DND-41 (cell line): ENCODE measurements at regions not wholly inside any gene's neighbourhood (a gene's known extent, or its start where the extent isn't known, plus 50 kb on each side); places are given as distances from the start of the nearest gene placed in this dataset.

ENCODE experiments used
- ATAC-seq: fragments of 200-7000 bp; cut with Tn5 transposase; 3 replicates; pipeline ENCODE4 v1.9.1; 2021; ENCODE audit warnings: low read depth; ENCODE audit not compliant: insufficient read depth
- DNase-seq: peaks from one replicate; pipeline ENCODE4 v3.0.0-alpha.2; 2020
- H2AFZ ChIP-seq: 2 replicates; pipeline ENCODE4 v1.6.0; 2012; ENCODE audit warnings: low read depth, low read length
- H3K27ac ChIP-seq: 2 replicates; pipeline ENCODE4 v1.5.1; 2012; ENCODE audit warnings: low read length, inconsistent platforms
- H3K27me3 ChIP-seq: fragments of 200-600 bp; sonication (generic); 2 replicates; pipeline ENCODE4 v1.6.0; 2012; ENCODE audit warnings: low read length, mild to moderate bottlenecking, inconsistent platforms; ENCODE audit not compliant: insufficient read depth, poor library complexity
- H3K36me3 ChIP-seq: 2 replicates; pipeline ENCODE4 v1.5.1; 2012; ENCODE audit warnings: low read length, inconsistent platforms; ENCODE audit not compliant: insufficient read depth
- H3K4me1 ChIP-seq: 2 replicates; pipeline ENCODE4 v1.5.1; 2012; ENCODE audit warnings: mild to moderate bottlenecking, low read length; ENCODE audit not compliant: insufficient read depth
- H3K4me2 ChIP-seq: 2 replicates; pipeline ENCODE4 v1.6.0; 2012; ENCODE audit warnings: mild to moderate bottlenecking, moderate library complexity, low read length, inconsistent platforms; ENCODE audit not compliant: insufficient read depth
- H3K4me3 ChIP-seq, 2 experiments: fragments of 200-600 bp in 1 of 2; shearing (Covaris generic) in 1 of 2; 2 replicates each; pipeline ENCODE4 v1.5.1; 2012 to 2016; ENCODE audit warnings: inconsistent platforms in 2 of 2, low read length in 2 of 2, mild to moderate bottlenecking in 2 of 2, low read depth in 1 of 2, moderate library complexity in 1 of 2
- H3K79me2 ChIP-seq: 2 replicates; pipeline ENCODE4 v1.6.0; 2012; ENCODE audit warnings: low read length, inconsistent platforms; ENCODE audit not compliant: insufficient read depth
- H3K9ac ChIP-seq: 2 replicates; pipeline ENCODE4 v1.6.0; 2012; ENCODE audit warnings: low read depth, mild to moderate bottlenecking, inconsistent platforms, low read length, moderate library complexity
- H3K9me3 ChIP-seq: 2 replicates; pipeline ENCODE4 v1.5.1; 2012; ENCODE audit warnings: low read length, moderate library complexity, mild to moderate bottlenecking, inconsistent platforms; ENCODE audit not compliant: insufficient read depth, severe bottlenecking
- H4K20me1 ChIP-seq: 2 replicates; pipeline ENCODE4 v1.6.0; 2012; ENCODE audit warnings: low read length; ENCODE audit not compliant: insufficient read depth
- CTCF ChIP-seq: IDR thresholded peaks from 2 replicates; pipeline ENCODE4 v1.5.1; 2012; ENCODE audit warnings: borderline replicate concordance, low read length, moderate library complexity, mild to moderate bottlenecking; ENCODE audit not compliant: poor library complexity, severe bottlenecking; ENCODE audit errors: extremely low read depth
- EZH2 ChIP-seq: IDR thresholded peaks from 3 replicates; pipeline ENCODE4 v1.6.1; 2012; ENCODE audit warnings: borderline replicate concordance, low read depth, mild to moderate bottlenecking, moderate library complexity, low read length, inconsistent platforms; ENCODE audit not compliant: severe bottlenecking

GRCh38 chr3:174398761-174399160, 460.4 kb upstream of the NAALADL2 start:
- Histone ChIP-seq H2AFZ (no peak overlapping the region), H3K9ac (no peak overlapping the region), H3K79me2 (no peaks in the 10 kb centered on the region), H3K9me3 (no peaks in the 10 kb centered on the region), H3K27ac (no peak overlapping the region), H3K4me3 (no peak overlapping the region), H3K27me3 (no peaks in the 10 kb centered on the region), H3K36me3 (no peaks in the 10 kb centered on the region), H3K4me1 (no peaks in the 10 kb centered on the region), H3K4me2 (no peak overlapping the region), H4K20me1 (no peaks in the 10 kb centered on the region)
- TF ChIP-seq CTCF (no peak), EZH2 (no peak)
- no peak for DNase-seq
- no peak for ATAC-seq

- no peaks in the 10 kb centered on the region for H3K9me3 ChIP-seq
- no peak overlapping the region for H3K4me2 ChIP-seq
- no peaks in the 10 kb centered on the region for H3K4me1 ChIP-seq
- no peak overlapping the region for H3K9ac ChIP-seq
- H2AFZ ChIP-seq, result no peak overlapping the region
- no peaks in the 10 kb centered on the region for H3K36me3 ChIP-seq
- no peak overlapping the region for H3K4me3 ChIP-seq
- no peaks in the 10 kb centered on the region for H3K79me2 ChIP-seq
- H3K27ac ChIP-seq, result no peak overlapping the region
- H3K27me3 ChIP-seq, result no peaks in the 10 kb centered on the region
- H4K20me1 ChIP-seq, result no peaks in the 10 kb centered on the region
- DNase-seq, result no peak
- ATAC-seq, result no peak
- TF ChIP-seq EZH2, result no peak
- TF ChIP-seq CTCF, result no peak
Observed at GRCh38 chr3:174403831-174404230, 455.3 kb upstream of the NAALADL2 start.

GRCh38 chr3:174408310-174408709, 450.8 kb upstream of the NAALADL2 start:
- no peaks in the 10 kb centered on the region for H3K27me3 ChIP-seq
- no peak overlapping the region for H3K27ac ChIP-seq
- H3K4me2 ChIP-seq, result no peak overlapping the region
- TF ChIP-seq CTCF (no peak), EZH2 (no peak)
- H3K9me3 ChIP-seq, result no peaks in the 10 kb centered on the region
- H2AFZ ChIP-seq, result no peak overlapping the region
- no peaks in the 10 kb centered on the region for H3K79me2 ChIP-seq
- no peaks in the 10 kb centered on the region for H4K20me1 ChIP-seq
- H3K9ac ChIP-seq, result no peak overlapping the region
- no peak overlapping the region for H3K4me3 ChIP-seq
- no peaks in the 10 kb centered on the region for H3K4me1 ChIP-seq
- ATAC-seq, result no peak
- H3K36me3 ChIP-seq, result no peaks in the 10 kb centered on the region
- no peak for DNase-seq

- H3K79me2 ChIP-seq, result no peaks in the 10 kb centered on the region
- H3K36me3 ChIP-seq, result no peaks in the 10 kb centered on the region
- TF ChIP-seq CTCF, result no peak
- no peak for TF ChIP-seq EZH2
- H4K20me1 ChIP-seq, result no peaks in the 10 kb centered on the region
- no peak overlapping the region for H2AFZ ChIP-seq
- no peak for ATAC-seq
- H3K4me3 ChIP-seq, result no peak overlapping the region
- no peaks in the 10 kb centered on the region for H3K9me3 ChIP-seq
- H3K27me3 ChIP-seq, result no peaks in the 10 kb centered on the region
- H3K4me2 ChIP-seq, result no peak overlapping the region
- no peak for DNase-seq
- H3K27ac ChIP-seq, result no peak overlapping the region
- H3K9ac ChIP-seq, result no peak overlapping the region
- H3K4me1 ChIP-seq, result no peaks in the 10 kb centered on the region
Observed at GRCh38 chr3:174409086-174409743, 449.9 kb upstream of the NAALADL2 start.
